NK-92 treated with Interleukin-12 subunit alpha and Interleukin-12 subunit beta, amount 100 ng/mL, for 24 hours (cell line): ENCODE measurements at regions not wholly inside any gene's neighbourhood (a gene's known extent, or its start where the extent isn't known, plus 50 kb on each side); places are given as distances from the start of the nearest gene placed in this dataset.

Experiments used
- DNase-seq: peaks from one replicate; lab custom pipeline; 2025; lab: John Stamatoyannopoulos, UW

- no peak for DNase-seq
These were observed 683.7 kb upstream of the ID4 start for GRCh38 chr6:19153270-19153980.

GRCh38 chr6:19153981-19154295 lies 683.2 kb upstream of the ID4 start:
- DNase-seq, result no peak

GRCh38 chr6:19156443-19156842 lies 680.7 kb upstream of the ID4 start:
- no peak for DNase-seq

GRCh38 chr6:19157486-19157885 lies 679.7 kb upstream of the ID4 start:
- DNase-seq, result no peak

- DNase-seq, result no peak
These were observed 678.6 kb upstream of the ID4 start for GRCh38 chr6:19158586-19158985.

GRCh38 chr6:19159089-19159488 lies 678.1 kb upstream of the ID4 start:
- DNase-seq, result no peak

GRCh38 chr6:19159561-19159960 lies 677.6 kb upstream of the ID4 start:
- no peak for DNase-seq

GRCh38 chr6:19160081-19160730 lies 677.0 kb upstream of the ID4 start:
- DNase-seq, result no peak

- no peak for DNase-seq
These were observed 669.9 kb upstream of the ID4 start for GRCh38 chr6:19167251-19167650.

GRCh38 chr6:19169366-19169765 lies 667.8 kb upstream of the ID4 start:
- DNase-seq, result no peak

- no peak for DNase-seq
These were observed 662.1 kb upstream of the ID4 start for GRCh38 chr6:19175023-19175422.

- no peak for DNase-seq
These were observed 656.7 kb upstream of the ID4 start for GRCh38 chr6:19180348-19181072.

- DNase-seq, result no peak
These were observed 656.0 kb upstream of the ID4 start for GRCh38 chr6:19181211-19181610.

- no peak for DNase-seq
These were observed 643.5 kb upstream of the ID4 start for GRCh38 chr6:19193624-19194023.

- no peak for DNase-seq
These were observed 632.7 kb upstream of the ID4 start for GRCh38 chr6:19204445-19204844.

GRCh38 chr6:19205076-19205475 lies 632.1 kb upstream of the ID4 start:
- DNase-seq, result no peak

GRCh38 chr6:19209202-19209601 lies 628.0 kb upstream of the ID4 start:
- no peak for DNase-seq

- no peak for DNase-seq
These were observed 626.1 kb upstream of the ID4 start for GRCh38 chr6:19210849-19211590.

- DNase-seq, result no peak
These were observed 622.9 kb upstream of the ID4 start for GRCh38 chr6:19214231-19214630.

- DNase-seq, result no peak
These were observed 617.2 kb upstream of the ID4 start for GRCh38 chr6:19219931-19220330.

- no peak for DNase-seq
These were observed 605.1 kb upstream of the ID4 start for GRCh38 chr6:19231878-19232561.

GRCh38 chr6:19245656-19246055 lies 591.5 kb upstream of the ID4 start:
- DNase-seq, result no peak
